ENCODE measurements at regions not wholly inside any gene's neighbourhood (a gene's known extent, or its start where the extent isn't known, plus 50 kb on each side); places are given as distances from the start of the nearest gene placed in this dataset.

- TF ChIP-seq CTCF (IDR thresholded peaks at IDR 0.05; ENCODE audit: low read depth, low read length, missing control alignments) = no peak
- DNase-seq (ENCODE audit: extremely low read depth, low read depth) = no peak
- no peak overlapping the region for H3K4me3 ChIP-seq (replicated peaks; ENCODE audit: low read depth, low read length)
Observed at GRCh38 chr1:69172003-69173000, 395.4 kb upstream of the LRRC7 start.

- DNase-seq (ENCODE audit: extremely low read depth, low read depth) = no peak
- no peak overlapping the region for H3K4me3 ChIP-seq (replicated peaks; ENCODE audit: low read depth, low read length)
- no peak for TF ChIP-seq CTCF (IDR thresholded peaks at IDR 0.05; ENCODE audit: low read depth, low read length, missing control alignments)
Observed at GRCh38 chr1:69175053-69175452, 392.7 kb upstream of the LRRC7 start.

- no peak overlapping the region for H3K4me3 ChIP-seq (replicated peaks; ENCODE audit: low read depth, low read length)
- TF ChIP-seq CTCF (IDR thresholded peaks at IDR 0.05; ENCODE audit: low read depth, low read length, missing control alignments) = no peak
- no peak for DNase-seq (ENCODE audit: extremely low read depth, low read depth)
Observed at GRCh38 chr1:69180358-69180757, 387.4 kb upstream of the LRRC7 start.

- H3K4me3 ChIP-seq (replicated peaks; ENCODE audit: low read depth, low read length) = no peak overlapping the region
- no peak for TF ChIP-seq CTCF (IDR thresholded peaks at IDR 0.05; ENCODE audit: low read depth, low read length, missing control alignments)
- DNase-seq (ENCODE audit: extremely low read depth, low read depth) = no peak
Observed at GRCh38 chr1:69185378-69185777, 382.3 kb upstream of the LRRC7 start.

GRCh38 chr1:69191335-69191734, 376.4 kb upstream of the LRRC7 start:
- no peak overlapping the region for H3K4me3 ChIP-seq (replicated peaks; ENCODE audit: low read depth, low read length)
- no peak for DNase-seq (ENCODE audit: extremely low read depth, low read depth)
- no peak for TF ChIP-seq CTCF (IDR thresholded peaks at IDR 0.05; ENCODE audit: low read depth, low read length, missing control alignments)

- no peak for DNase-seq (ENCODE audit: extremely low read depth, low read depth)
- no peak overlapping the region for H3K4me3 ChIP-seq (replicated peaks; ENCODE audit: low read depth, low read length)
- no peak for TF ChIP-seq CTCF (IDR thresholded peaks at IDR 0.05; ENCODE audit: low read depth, low read length, missing control alignments)
Observed at GRCh38 chr1:69195136-69195535, 372.6 kb upstream of the LRRC7 start.
